Astrocyte (in vitro differentiated cells and primary cell): ENCODE measurements at regions not wholly inside any gene's neighbourhood (a gene's known extent, or its start where the extent isn't known, plus 50 kb on each side); places are given as distances from the start of the nearest gene placed in this dataset.

ENCODE experiments used
- DNase-seq: peaks from one replicate; pipeline ENCODE4 v3.0.0-alpha.2; 2010; ENCODE audit warnings: low read depth
- FAIRE-seq: peaks from 2 replicates; lab custom pipeline; 2011; peaks lifted over from hg19 to GRCh38; lab: Jason Lieb, UNC
- H2AFZ ChIP-seq: 2 replicates; pipeline ENCODE4 v1.6.0; 2012; ENCODE audit warnings: low read depth, low read length, inconsistent platforms
- H3K27ac ChIP-seq: 2 replicates; pipeline ENCODE4 v1.5.1; 2011; ENCODE audit warnings: low read depth, low read length, inconsistent platforms
- H3K27me3 ChIP-seq: 2 replicates; pipeline ENCODE4 v1.6.0; 2011; ENCODE audit warnings: low read length, inconsistent platforms; ENCODE audit not compliant: insufficient read depth
- H3K36me3 ChIP-seq: 2 replicates; pipeline ENCODE4 v1.5.1; 2011; ENCODE audit warnings: low read length, inconsistent platforms; ENCODE audit not compliant: insufficient read depth
- H3K4me1 ChIP-seq: 2 replicates; pipeline ENCODE4 v1.5.1; 2011; ENCODE audit warnings: low read length, inconsistent platforms; ENCODE audit not compliant: insufficient read depth
- H3K4me2 ChIP-seq: 2 replicates; pipeline ENCODE4 v1.6.0; 2012; ENCODE audit warnings: low read length, inconsistent platforms
- H3K4me3 ChIP-seq: 2 replicates; pipeline ENCODE4 v1.5.1; 2011; ENCODE audit warnings: low read depth, mild to moderate bottlenecking, low read length, inconsistent platforms; ENCODE audit not compliant: insufficient read depth
- H3K79me2 ChIP-seq: 2 replicates; pipeline ENCODE4 v1.6.0; 2012; ENCODE audit warnings: mild to moderate bottlenecking, low read length, inconsistent platforms; ENCODE audit not compliant: insufficient read depth
- H3K9ac ChIP-seq: 2 replicates; pipeline ENCODE4 v1.6.0; 2012; ENCODE audit warnings: mild to moderate bottlenecking, low read length, inconsistent platforms
- H3K9me3 ChIP-seq: 2 replicates; pipeline ENCODE4 v1.5.1; 2012; ENCODE audit warnings: low read depth, mild to moderate bottlenecking, low read length, inconsistent platforms; ENCODE audit not compliant: insufficient read depth
- H4K20me1 ChIP-seq: 2 replicates; pipeline ENCODE4 v1.6.0; 2012; ENCODE audit warnings: low read length, inconsistent platforms; ENCODE audit not compliant: insufficient read depth
- H3K27ac Mint-ChIP-seq: one replicate; pipeline ENCODE4 v1.8.0; 2021; ENCODE audit warnings: mild to moderate bottlenecking, mixed read lengths; ENCODE audit not compliant: unreplicated experiment
- H3K27me3 Mint-ChIP-seq: one replicate; pipeline ENCODE4 v1.8.0; 2021; ENCODE audit warnings: low read depth, mixed read lengths; ENCODE audit not compliant: unreplicated experiment
- H3K36me3 Mint-ChIP-seq: one replicate; pipeline ENCODE4 v1.8.0; 2021; ENCODE audit warnings: low read depth, mixed read lengths; ENCODE audit not compliant: unreplicated experiment
- H3K4me1 Mint-ChIP-seq: one replicate; pipeline ENCODE4 v1.8.0; 2021; ENCODE audit warnings: low read depth, mixed read lengths; ENCODE audit not compliant: unreplicated experiment
- H3K4me3 Mint-ChIP-seq: one replicate; pipeline ENCODE4 v1.8.0; 2021; ENCODE audit warnings: mild to moderate bottlenecking, moderate library complexity, mixed read lengths; ENCODE audit not compliant: unreplicated experiment
- H3K9me3 Mint-ChIP-seq: one replicate; pipeline ENCODE4 v1.8.0; 2021; ENCODE audit warnings: mild to moderate bottlenecking, mixed read lengths; ENCODE audit not compliant: unreplicated experiment
- EZH2 ChIP-seq: IDR thresholded peaks from 2 replicates; pipeline ENCODE4 v1.6.1; 2012; ENCODE audit warnings: mild to moderate bottlenecking, low read length, inconsistent platforms; ENCODE audit not compliant: insufficient read depth
- TF ChIP-seq, protein P1 (sequence below): IDR thresholded peaks from 2 replicates; pipeline ENCODE4 v1.5.1; 2011; ENCODE audit warnings: low read depth, mild to moderate bottlenecking, inconsistent platforms, low read length, moderate library complexity; ENCODE audit not compliant: insufficient read depth

DNA sequence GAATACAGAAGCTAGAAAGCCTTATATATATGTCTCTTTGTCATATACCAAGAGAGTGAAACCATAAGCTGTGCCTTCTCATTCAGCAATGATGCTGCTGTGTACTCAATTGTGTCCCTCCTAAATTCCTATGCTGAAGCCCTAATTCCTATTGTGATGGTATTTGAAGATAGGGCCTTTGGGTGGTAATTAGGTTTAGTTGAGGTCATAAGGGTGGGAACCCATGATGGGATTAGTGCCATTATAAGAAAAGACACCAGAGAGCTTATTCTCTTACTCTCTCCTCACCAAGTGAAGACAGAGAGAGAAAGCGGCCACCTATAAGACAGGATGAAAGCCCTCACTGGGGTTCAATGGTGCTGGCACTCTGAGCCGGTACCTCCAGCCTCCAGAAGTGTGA lies 1191.3 kb upstream of the TENM4 start:
- Histone ChIP-seq H3K27me3 (no peaks in the 10 kb centered on the region), H3K79me2 (no peaks in the 10 kb centered on the region), H3K4me2 (no peak overlapping the region), H3K4me1 (no peaks in the 10 kb centered on the region), H3K27ac (no peak overlapping the region), H3K9me3 (no peaks in the 10 kb centered on the region), H3K36me3 (no peaks in the 10 kb centered on the region), H2AFZ (no peak overlapping the region), H3K4me3 (no peak overlapping the region), H3K9ac (no peak overlapping the region), H4K20me1 (no peaks in the 10 kb centered on the region)
- H3K27ac Mint-ChIP-seq = no peak overlapping the region
- no peaks in the 10 kb centered on the region for H3K4me1 Mint-ChIP-seq
- H3K4me3 Mint-ChIP-seq = no peak overlapping the region
- no peaks in the 10 kb centered on the region for H3K27me3 Mint-ChIP-seq
- H3K9me3 Mint-ChIP-seq = no peaks in the 10 kb centered on the region
- TF ChIP-seq, protein P1, sequence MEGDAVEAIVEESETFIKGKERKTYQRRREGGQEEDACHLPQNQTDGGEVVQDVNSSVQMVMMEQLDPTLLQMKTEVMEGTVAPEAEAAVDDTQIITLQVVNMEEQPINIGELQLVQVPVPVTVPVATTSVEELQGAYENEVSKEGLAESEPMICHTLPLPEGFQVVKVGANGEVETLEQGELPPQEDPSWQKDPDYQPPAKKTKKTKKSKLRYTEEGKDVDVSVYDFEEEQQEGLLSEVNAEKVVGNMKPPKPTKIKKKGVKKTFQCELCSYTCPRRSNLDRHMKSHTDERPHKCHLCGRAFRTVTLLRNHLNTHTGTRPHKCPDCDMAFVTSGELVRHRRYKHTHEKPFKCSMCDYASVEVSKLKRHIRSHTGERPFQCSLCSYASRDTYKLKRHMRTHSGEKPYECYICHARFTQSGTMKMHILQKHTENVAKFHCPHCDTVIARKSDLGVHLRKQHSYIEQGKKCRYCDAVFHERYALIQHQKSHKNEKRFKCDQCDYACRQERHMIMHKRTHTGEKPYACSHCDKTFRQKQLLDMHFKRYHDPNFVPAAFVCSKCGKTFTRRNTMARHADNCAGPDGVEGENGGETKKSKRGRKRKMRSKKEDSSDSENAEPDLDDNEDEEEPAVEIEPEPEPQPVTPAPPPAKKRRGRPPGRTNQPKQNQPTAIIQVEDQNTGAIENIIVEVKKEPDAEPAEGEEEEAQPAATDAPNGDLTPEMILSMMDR = no peak
- no peak for TF ChIP-seq EZH2
- no peak for FAIRE-seq
- H3K36me3 Mint-ChIP-seq = no peaks in the 10 kb centered on the region
- DNase-seq = no peak

DNA sequence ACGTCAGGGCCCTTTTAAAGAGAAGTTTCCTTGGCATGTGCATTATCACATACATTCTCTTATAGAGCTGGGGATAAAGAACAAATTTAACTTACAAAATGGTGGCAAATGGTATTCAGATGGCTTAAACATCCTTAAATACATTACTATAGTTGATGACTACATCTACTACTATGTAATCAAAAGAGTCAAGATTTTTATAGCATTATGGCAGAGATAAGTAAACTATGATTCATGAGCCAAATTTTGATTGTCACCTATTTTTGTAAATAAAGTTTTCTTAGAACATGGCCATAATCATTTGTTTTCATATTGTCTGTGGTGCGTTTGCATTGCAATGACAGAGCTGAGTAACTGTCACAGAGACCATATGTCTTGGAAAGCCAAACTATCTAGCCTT lies 1188.6 kb upstream of the TENM4 start:
- DNase-seq = no peak
- Histone ChIP-seq H3K9me3 (no peaks in the 10 kb centered on the region), H3K36me3 (no peaks in the 10 kb centered on the region), H3K9ac (no peak overlapping the region), H3K4me1 (no peaks in the 10 kb centered on the region), H4K20me1 (no peaks in the 10 kb centered on the region), H3K4me2 (no peak overlapping the region), H3K4me3 (no peak overlapping the region), H2AFZ (no peak overlapping the region), H3K27me3 (no peaks in the 10 kb centered on the region), H3K27ac (no peak overlapping the region), H3K79me2 (no peaks in the 10 kb centered on the region)
- Mint-ChIP-seq H3K36me3 (no peaks in the 10 kb centered on the region), H3K9me3 (no peaks in the 10 kb centered on the region), H3K4me1 (no peaks in the 10 kb centered on the region), H3K27ac (no peak overlapping the region), H3K27me3 (no peaks in the 10 kb centered on the region), H3K4me3 (no peak overlapping the region)
- no peak for FAIRE-seq
- TF ChIP-seq EZH2 = no peak
- TF ChIP-seq, protein P1 = no peak

DNA sequence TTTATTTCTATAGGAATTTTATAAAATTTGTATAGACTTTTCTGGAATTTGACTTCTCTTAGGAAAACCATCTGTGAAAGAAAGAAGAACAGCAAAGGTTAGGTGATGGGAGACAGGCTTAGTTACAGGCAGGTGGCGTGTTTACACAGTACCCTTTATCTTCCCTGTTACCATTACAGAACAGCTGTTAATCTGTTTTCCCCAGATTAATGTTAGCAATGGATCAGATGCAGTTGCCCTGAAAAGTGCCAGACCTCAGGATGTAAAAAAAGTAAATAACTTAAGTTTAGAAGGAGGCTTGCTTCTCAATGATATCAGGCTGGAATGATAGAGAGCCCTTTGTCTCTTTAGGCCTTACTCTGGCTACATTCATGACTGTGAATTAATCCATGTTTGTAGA lies 1186.5 kb upstream of the TENM4 start:
- Histone ChIP-seq H3K4me3 (no peak overlapping the region), H3K79me2 (no peaks in the 10 kb centered on the region), H3K9me3 (no peaks in the 10 kb centered on the region), H3K36me3 (no peaks in the 10 kb centered on the region), H3K27me3 (no peaks in the 10 kb centered on the region), H3K27ac (no peak overlapping the region), H2AFZ (no peak overlapping the region), H3K4me1 (no peaks in the 10 kb centered on the region), H4K20me1 (no peaks in the 10 kb centered on the region), H3K9ac (no peak overlapping the region), H3K4me2 (no peak overlapping the region)
- no peaks in the 10 kb centered on the region for H3K4me1 Mint-ChIP-seq
- H3K27ac Mint-ChIP-seq = no peak overlapping the region
- TF ChIP-seq, protein P1 = no peak
- TF ChIP-seq EZH2 = no peak
- H3K9me3 Mint-ChIP-seq = no peaks in the 10 kb centered on the region
- H3K36me3 Mint-ChIP-seq = no peaks in the 10 kb centered on the region
- H3K27me3 Mint-ChIP-seq = no peaks in the 10 kb centered on the region
- H3K4me3 Mint-ChIP-seq = no peak overlapping the region
- FAIRE-seq (no peak), DNase-seq (no peak)
